Hematopoietic multipotent progenitor cell (in vitro differentiated cells): ENCODE measurements at regions not wholly inside any gene's neighbourhood (a gene's known extent, or its start where the extent isn't known, plus 50 kb on each side); places are given as distances from the start of the nearest gene placed in this dataset.
"Not testable (repeated sequence)": the region's sequence is repeated elsewhere in the genome, so short reads cannot be mapped to it uniquely, and the experiment has no call there.

Experiments
- DNase-seq, 3 donors: peaks; one replicate each; pipeline ENCODE4 v3.0.0-alpha.2; 2011 to 2015; ENCODE audit warnings: low read depth in 2 of 3, low spot score in 2 of 3

DNA sequence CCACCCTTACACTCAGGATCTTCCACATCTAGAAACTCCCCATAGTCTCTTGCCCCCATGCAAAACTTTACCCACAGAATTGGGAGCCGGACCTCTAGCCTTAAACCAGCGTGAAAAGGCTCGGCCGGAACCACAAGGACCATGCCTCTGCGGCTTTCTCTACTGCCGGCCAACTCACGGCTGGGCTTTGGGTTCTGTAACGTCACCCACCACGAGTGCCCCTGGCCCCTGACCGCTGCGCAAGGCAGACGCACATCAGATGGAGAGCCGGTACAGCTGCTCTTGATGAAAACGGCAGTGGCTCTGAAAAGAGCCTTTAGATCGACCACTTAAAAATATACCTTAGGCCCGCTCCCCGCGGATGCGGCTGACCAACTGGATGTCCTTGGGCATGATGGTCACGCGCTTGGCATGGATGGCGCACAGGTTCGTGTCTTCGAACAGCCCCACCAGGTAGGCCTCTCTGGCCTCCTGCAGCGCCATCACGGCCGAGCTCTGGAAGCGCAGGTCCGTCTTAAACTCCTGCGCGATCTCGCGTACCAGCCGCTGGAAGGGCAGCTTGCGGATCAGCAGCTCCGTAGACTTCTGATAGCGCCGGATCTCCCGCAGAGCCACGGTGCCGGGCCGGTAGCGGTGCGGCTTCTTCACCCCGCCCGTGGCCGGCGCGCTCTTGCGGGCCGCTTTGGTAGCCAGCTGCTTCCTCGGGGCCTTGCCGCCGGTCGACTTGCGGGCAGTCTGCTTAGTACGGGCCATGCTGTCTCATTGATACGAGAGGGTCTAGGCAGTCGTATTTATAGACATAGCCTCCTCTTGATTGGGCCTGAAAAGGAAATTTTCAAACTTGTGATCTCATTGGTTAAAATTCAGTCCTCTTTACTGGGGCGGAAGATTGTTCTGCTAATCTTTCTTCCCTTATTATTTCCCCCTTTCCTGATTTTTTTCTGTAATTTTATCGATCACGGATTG lies 66.3 kb downstream of the FAM72C start:
- DNase-seq, result peak in 2 of 3 donors; percentile 1 to 31

- not testable (repeated sequence) for DNase-seq
These were observed 67.2 kb downstream of the FAM72C start for GRCh38 chr1:143904622-143904979.

GRCh38 chr1:143903899-143904621 lies 67.7 kb downstream of the FAM72C start:
- not testable (repeated sequence) for DNase-seq

DNA sequence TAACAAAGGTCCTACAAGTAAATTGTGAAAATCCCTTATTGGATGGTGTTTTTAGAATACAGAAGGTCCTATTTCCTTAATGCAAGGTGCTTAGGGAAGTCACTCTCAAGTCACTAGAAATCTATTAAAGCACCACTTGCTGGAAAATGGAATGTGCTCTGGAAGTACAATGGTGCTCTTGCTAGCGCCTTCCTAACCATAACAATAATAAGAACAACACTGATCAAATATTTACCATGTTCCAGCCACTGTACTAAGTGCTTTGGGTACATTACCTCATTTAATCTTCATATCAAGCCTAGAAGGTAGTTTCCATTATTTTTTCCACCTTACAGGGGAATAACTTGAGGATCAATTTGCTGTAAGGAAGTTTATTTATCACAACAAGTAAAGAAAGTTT lies 75.4 kb downstream of the FAM72C start:
- not testable (repeated sequence) for DNase-seq

DNA sequence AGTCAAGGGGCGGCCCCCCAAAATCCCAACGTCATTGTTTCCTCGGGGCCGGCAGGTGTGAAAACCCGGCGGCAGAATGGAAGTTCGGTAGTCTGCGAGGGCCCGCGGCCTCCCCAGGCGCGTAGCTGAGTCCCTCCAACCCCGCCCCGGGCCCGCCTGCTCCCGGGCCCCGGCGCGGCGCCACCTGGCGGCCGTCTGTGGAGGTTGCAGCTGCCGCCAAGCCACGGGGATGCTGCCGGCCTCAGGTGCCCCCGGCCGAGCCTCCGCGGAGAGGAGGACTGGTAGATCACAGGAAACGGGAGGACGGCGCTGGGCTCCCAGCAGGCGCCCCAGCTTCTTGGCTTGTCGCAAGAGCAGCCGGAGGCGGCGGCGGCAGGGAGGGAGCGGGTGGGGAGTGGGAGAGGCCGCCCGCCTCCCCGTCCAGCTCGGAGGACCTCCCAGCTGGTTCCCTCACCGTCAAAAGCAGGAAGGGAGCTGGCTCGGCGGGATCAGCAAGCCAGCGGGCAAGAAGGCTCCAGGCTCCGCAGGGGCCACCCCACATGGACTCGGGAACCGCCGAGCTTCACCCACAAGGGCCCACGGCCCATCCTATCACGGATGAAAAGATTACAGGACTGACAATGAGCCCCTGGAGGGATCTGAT lies 86.7 kb downstream of the FAM72C start:
- peak; percentile 26 to 34 (median 31) for DNase-seq

DNA sequence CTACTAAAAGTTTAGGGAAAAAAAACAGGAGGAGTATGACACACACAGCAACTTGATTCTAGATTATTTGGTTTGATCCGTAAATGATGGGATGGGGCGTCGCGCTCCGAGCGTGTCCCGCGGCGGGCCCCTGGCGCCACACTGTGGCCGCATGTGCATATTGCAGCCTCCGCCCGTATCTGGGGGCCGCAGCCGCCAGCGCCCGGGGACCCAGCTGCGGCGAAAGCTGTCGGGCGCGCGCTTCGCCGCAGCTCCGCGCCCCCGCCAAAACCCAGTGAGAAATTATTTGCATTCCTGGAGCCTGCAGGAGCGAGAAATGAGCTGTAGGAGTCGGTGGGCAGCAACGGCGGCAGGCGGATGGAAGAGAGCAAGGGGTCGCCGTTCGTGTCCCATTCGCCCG lies 87.3 kb downstream of the FAM72C start:
- DNase-seq, result not testable (repeated sequence)

DNA sequence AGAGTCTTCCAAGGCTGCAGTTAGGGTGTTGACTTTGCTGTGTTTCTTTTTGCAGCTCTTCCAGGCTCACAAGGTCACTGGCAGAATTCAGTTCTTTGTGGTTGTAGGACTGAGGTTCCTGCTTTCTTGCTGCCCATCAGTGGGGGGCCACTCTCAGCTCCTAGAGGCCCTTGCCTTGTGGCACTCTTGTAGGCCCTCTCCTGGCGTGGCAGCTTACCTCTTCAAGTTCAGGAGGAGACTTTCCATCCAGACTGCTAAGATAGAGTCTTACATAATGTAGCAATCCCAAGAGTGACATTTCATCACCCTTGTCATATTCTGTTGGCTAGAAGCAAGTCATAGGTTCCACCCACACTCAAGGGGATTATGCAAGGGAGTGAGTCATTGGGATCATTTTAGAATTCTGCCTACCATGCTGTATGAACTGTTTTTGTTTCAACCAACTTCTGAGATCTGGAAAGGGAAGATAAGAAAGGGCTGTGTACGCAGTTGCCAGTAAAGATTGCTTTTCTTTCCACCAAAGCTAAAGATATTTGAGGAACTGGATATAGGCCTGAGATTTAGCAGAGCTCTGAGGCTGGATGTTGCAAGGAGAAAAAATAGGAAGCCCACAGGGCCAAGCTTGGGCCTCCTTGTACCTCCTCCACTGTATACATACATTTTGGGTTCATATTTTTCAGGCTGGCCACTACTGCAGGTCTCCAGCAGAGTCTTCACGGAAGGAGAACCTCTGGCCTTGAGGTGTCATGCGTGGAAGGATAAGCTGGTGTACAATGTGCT lies 91.8 kb downstream of the FAM72C start:
- not testable (repeated sequence) for DNase-seq

GRCh38 chr1:143875947-143876346 lies 95.8 kb downstream of the FAM72C start:
- not testable (repeated sequence) for DNase-seq

GRCh38 chr1:143874625-143875024 lies 97.2 kb downstream of the FAM72C start:
- DNase-seq, result not testable (repeated sequence)

DNA sequence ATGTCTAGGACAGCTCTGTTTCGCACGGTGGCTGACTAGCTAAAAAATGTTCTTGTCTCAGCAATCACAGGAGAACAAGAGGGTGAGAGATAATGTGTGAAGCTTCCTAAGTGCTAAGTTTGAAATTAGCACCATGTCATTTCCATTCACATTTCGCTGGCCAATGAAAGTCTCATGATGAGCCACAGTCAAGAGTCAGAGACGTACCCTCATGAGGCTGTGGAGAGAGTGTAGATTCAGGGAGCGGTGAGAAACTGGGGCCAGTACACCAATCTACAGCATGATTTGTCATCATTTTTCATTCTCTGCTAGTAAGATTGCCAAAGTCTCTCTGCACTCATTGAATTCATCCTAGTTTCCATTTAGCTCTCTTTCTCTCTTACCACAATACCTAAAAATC lies 98.1 kb downstream of the FAM72C start:
- not testable (repeated sequence) for DNase-seq

DNA sequence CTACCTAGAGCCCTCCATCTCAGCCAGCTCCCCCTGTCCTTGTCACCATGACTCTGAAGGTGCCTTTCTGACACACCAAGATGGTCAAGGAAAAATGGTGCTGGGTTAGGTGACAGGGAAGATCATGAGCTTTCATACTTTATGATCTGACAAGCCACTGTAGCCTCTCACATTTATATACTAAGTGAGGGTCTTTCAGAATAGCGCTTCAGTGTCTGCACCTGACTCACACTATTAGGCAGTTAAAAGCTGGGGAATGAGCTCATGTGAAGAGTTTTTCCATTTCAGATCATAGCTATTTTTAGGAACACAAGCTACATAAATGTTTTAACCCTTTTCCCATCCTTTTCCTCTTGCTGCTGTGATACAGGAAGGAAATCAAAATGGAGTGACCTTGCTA lies 101.4 kb downstream of the FAM72C start:
- not testable (repeated sequence) for DNase-seq

DNA sequence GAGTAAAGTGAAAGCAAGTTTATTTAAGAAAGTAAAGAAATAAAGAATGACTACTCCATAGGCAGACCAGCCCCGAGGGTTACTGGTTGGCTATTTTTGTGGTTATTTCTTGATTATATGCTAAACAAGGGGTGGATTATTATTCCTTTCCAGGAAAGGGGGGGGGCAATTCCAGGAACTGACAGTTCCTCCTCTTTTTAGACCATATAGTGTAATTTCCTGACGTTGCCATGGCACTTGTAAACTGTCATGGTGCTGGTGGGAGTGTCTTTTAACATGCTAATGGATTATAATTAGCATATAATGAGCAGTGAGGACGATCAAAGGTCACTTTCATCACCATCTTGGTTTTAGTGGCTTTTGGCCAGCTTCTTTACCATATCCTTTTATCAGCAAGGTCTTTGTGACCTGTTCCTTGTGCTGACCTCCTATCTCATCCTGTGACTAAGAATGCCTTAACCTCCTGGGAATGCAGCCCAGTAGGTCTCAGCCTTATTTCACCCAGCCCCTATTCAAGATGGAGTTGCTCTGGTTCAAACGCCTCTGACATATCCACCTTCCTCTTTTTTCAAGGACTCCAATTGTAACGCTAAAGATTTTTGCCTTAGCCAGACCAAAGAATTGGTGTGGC lies 104.1 kb downstream of the FAM72C start:
- DNase-seq, result not testable (repeated sequence)

DNA sequence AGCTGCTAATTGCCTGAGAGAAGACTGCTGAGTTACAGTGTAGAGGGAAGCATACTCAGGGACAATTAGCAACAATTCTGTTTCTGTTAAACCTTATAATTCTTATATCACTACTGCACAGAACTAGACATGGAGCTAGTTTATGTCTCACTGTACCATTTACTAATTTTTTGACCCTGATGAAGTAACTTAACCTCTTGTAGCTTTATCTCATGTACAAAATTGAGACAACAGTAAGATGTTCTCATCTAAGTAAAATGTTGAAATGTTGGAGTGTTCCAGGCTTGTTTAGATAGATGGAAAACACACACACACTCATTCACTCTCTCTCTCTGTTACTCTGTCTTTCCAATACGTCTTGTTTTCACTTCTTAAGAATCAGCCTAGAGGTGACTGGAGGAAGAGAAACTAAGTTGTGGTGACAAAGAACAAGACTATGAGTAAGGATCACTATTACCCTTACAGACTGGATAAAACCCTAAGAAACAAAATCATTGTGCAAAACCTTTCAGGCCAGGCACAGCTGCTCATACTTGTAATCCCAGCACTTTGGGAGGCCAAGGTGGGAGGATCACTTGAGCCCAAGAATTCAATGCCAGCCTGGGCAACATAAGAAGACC lies 107.8 kb downstream of the FAM72C start:
- not testable (repeated sequence) for DNase-seq

- not testable (repeated sequence) for DNase-seq
These were observed 109.1 kb downstream of the FAM72C start for GRCh38 chr1:143862722-143863121.

- DNase-seq, result not testable (repeated sequence)
These were observed 110.5 kb downstream of the FAM72C start for GRCh38 chr1:143861306-143861705.

DNA sequence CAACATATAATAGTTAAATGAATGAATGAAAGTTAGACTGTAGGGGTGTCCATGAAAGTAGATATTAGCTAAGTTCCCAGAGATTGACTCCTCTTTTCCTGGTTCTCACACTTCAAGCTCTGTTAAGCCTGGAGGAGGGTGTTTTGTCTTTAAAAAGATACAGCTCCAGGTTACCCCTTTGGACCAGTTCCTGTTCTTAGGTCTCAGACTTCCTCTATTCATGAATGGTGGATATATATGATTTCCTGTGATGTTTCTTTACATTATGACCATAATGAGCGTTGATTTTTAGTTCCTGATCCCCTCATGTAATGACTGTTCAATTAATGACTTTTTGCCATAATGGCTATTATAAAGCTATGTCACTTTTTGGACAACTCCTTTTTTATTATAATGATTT lies 115.9 kb downstream of the FAM72C start:
- DNase-seq, result not testable (repeated sequence)

- DNase-seq, result not testable (repeated sequence)
These were observed 117.7 kb downstream of the FAM72C start for GRCh38 chr1:143854069-143854468.

- not testable (repeated sequence) for DNase-seq
These were observed 121.1 kb downstream of the FAM72C start for GRCh38 chr1:143850637-143851036.

GRCh38 chr1:143848859-143849258 lies 122.9 kb downstream of the FAM72C start:
- DNase-seq, result not testable (repeated sequence)
